Uterus (tissue), 3 donors: ENCODE measurements at regions not wholly inside any gene's neighbourhood (a gene's known extent, or its start where the extent isn't known, plus 50 kb on each side); places are given as distances from the start of the nearest gene placed in this dataset.
"Not testable (repeated sequence)": the region's sequence is repeated elsewhere in the genome, so short reads cannot be mapped to it uniquely, and the experiment has no call there.

Experiments used
- DNase-seq, 2 donors: peaks; one replicate each; pipeline ENCODE4 v3.0.0-alpha.2; 2019 to 2020
- H3K27ac ChIP-seq, 2 donors: fragments of 200-600 bp; sonication (generic); 1 replicate in 1 of 2; 2 replicates in 1 of 2; pipeline ENCODE4 v1.5.1; 2016 to 2018
- H3K27me3 ChIP-seq, 2 donors: fragments of 200-600 bp; sonication (generic); one replicate each; pipeline ENCODE4 v1.5.1; 2018 to 2019; ENCODE audit warnings: control low read depth in 1 of 2
- H3K36me3 ChIP-seq, 2 donors: fragments of 200-600 bp; sonication (generic); one replicate each; pipeline ENCODE4 v1.5.1; 2019; ENCODE audit warnings: control low read depth in 1 of 2
- H3K4me1 ChIP-seq, 2 donors: fragments of 200-600 bp; sonication (generic); one replicate each; pipeline ENCODE4 v1.5.1; 2018 to 2019; ENCODE audit warnings: control low read depth in 1 of 2
- H3K4me3 ChIP-seq, 2 donors: fragments of 200-600 bp; sonication (generic); 1 replicate in 1 of 2; 2 replicates in 1 of 2; pipeline ENCODE4 v1.5.1; 2018 to 2019; ENCODE audit warnings: mild to moderate bottlenecking in 1 of 2
- H3K9me3 ChIP-seq, 2 donors: fragments of 200-600 bp; sonication (generic); one replicate each; pipeline ENCODE4 v1.5.1; 2019; ENCODE audit warnings: control low read depth in 1 of 2
- POLR2A ChIP-seq, 2 donors: fragments of 450-650 bp; IDR thresholded peaks; one replicate each; pipeline ENCODE4 v1.6.1; 2016; ENCODE audit warnings: antibody characterized with exemption in 2 of 2, mild to moderate bottlenecking in 1 of 2, moderate library complexity in 1 of 2
- intact Hi-C: fragments of 100-400 bp; cut with DNase I; formaldehyde crosslinking; loops from one replicate; pipeline ENCODE4 v1.15.1; 2023; ENCODE audit warnings: low total_unique reads
- TF ChIP-seq, protein P1 (sequence below), 4 experiments: fragments of 200-600 bp in 2 of 4; fragments of 450-650 bp in 2 of 4; sonication (generic) in 2 of 4; IDR thresholded peaks; one replicate each; pipeline ENCODE4 v1.5.1; 2016 to 2019; ENCODE audit warnings: antibody characterized with exemption in 4 of 4, mild to moderate bottlenecking in 2 of 4, moderate library complexity in 1 of 4
- donor health status: DM: yes; HTN: yes; CAD: no.

DNA sequence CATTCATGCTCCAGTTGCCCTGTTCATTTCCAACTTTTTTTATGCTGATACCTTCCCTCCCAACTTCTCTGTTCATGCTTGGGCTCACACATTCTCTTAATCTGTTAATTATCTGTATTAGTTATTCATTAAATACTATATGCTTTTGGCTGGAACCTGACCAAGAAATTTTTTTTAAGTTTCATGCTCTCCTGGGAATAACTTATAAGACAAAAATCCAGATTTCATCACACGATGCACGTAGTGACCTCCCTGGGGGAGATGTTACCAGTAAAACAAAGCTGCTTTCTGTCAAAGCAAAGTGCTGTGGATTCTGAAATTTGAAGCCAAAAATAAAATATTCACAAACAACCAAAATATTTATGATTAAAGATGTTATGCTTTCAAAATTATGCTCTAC, 215.0 kb upstream of the USP15 start:
- intact Hi-C loops: no loop called here
- Histone ChIP-seq H3K4me1 (no peaks in the 10 kb centered on the region), H3K27ac (no peak overlapping the region), H3K9me3 (no peaks in the 10 kb centered on the region), H3K4me3 (no peak overlapping the region), H3K36me3 (no peaks in the 10 kb centered on the region), H3K27me3 (no peaks in the 10 kb centered on the region)
- TF ChIP-seq, protein P1, sequence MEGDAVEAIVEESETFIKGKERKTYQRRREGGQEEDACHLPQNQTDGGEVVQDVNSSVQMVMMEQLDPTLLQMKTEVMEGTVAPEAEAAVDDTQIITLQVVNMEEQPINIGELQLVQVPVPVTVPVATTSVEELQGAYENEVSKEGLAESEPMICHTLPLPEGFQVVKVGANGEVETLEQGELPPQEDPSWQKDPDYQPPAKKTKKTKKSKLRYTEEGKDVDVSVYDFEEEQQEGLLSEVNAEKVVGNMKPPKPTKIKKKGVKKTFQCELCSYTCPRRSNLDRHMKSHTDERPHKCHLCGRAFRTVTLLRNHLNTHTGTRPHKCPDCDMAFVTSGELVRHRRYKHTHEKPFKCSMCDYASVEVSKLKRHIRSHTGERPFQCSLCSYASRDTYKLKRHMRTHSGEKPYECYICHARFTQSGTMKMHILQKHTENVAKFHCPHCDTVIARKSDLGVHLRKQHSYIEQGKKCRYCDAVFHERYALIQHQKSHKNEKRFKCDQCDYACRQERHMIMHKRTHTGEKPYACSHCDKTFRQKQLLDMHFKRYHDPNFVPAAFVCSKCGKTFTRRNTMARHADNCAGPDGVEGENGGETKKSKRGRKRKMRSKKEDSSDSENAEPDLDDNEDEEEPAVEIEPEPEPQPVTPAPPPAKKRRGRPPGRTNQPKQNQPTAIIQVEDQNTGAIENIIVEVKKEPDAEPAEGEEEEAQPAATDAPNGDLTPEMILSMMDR (IDR thresholded peaks at IDR 0.05): no peak
- TF ChIP-seq POLR2A (IDR thresholded peaks at IDR 0.05): no peak
- no peak for DNase-seq

DNA sequence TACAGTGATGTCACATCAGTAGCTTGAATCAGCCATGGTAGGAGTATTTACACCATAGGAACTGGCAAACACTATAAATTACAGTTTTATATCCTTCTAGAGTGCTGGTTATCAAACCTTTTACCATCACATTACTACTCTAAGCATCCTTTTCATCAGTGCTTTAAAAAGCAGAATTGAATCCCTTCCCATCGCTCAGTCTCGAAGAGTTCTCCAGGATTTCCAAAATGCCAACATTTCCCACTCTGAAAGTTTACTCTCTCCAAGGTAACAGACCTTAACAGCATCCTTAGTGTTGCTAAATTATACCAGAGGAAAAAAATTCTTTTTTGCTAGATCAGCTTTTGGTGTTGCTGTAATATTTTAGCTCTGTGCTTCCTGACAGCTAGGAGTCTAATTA, 209.4 kb upstream of the USP15 start:
- DNase-seq: no peak
- no peak overlapping the region for H3K27ac ChIP-seq
- H3K4me1 ChIP-seq: no peaks in the 10 kb centered on the region
- H3K4me3 ChIP-seq: no peak overlapping the region
- no peaks in the 10 kb centered on the region for H3K27me3 ChIP-seq
- no peaks in the 10 kb centered on the region for H3K9me3 ChIP-seq
- intact Hi-C loops: no loop called here
- TF ChIP-seq POLR2A (IDR thresholded peaks at IDR 0.05): no peak
- TF ChIP-seq, protein P1 (IDR thresholded peaks at IDR 0.05): no peak
- no peaks in the 10 kb centered on the region for H3K36me3 ChIP-seq

DNA sequence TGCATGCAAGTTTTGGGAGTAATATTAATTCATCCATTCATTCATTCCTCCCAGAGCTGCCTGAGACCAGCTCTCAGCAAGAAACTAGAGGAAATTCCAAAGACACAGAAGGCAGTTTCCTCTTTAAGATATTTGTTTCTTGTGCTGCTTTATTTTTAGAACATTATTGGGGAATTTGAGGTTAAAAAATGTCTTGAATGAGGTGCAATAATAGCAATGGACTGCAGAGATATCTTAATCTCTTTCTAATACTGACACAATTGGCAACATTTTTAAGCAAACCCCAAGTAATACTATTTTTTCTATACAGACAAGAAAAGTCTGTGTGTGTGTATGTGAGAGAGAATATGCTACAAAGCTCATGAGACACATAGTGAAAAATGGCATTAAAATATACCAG, 190.2 kb upstream of the USP15 start:
- intact Hi-C loops: no loop called here
- Histone ChIP-seq H3K9me3 (no peaks in the 10 kb centered on the region), H3K27ac (no peak overlapping the region), H3K36me3 (no peaks in the 10 kb centered on the region), H3K4me1 (no peaks in the 10 kb centered on the region), H3K4me3 (no peak overlapping the region), H3K27me3 (no peaks in the 10 kb centered on the region)
- TF ChIP-seq, protein P1 (IDR thresholded peaks at IDR 0.05): no peak
- no peak for TF ChIP-seq POLR2A (IDR thresholded peaks at IDR 0.05)
- DNase-seq: no peak

GRCh38 chr12:62073236-62073635, 187.0 kb upstream of the USP15 start:
- H3K36me3 ChIP-seq, intact Hi-C loops, H3K9me3 ChIP-seq, DNase-seq, H3K27me3 ChIP-seq, H3K27ac ChIP-seq, H3K4me1 ChIP-seq, H3K4me3 ChIP-seq: not testable (repeated sequence)

GRCh38 chr12:62075870-62076269, 184.3 kb upstream of the USP15 start:
- no peak for TF ChIP-seq POLR2A (IDR thresholded peaks at IDR 0.05)
- TF ChIP-seq, protein P1 (IDR thresholded peaks at IDR 0.05): no peak
- Histone ChIP-seq H3K4me1 (no peaks in the 10 kb centered on the region), H3K36me3 (no peaks in the 10 kb centered on the region), H3K4me3 (no peak overlapping the region), H3K9me3 (no peaks in the 10 kb centered on the region), H3K27ac (no peak overlapping the region), H3K27me3 (no peaks in the 10 kb centered on the region)
- intact Hi-C loops: no loop called here
- DNase-seq: no peak

DNA sequence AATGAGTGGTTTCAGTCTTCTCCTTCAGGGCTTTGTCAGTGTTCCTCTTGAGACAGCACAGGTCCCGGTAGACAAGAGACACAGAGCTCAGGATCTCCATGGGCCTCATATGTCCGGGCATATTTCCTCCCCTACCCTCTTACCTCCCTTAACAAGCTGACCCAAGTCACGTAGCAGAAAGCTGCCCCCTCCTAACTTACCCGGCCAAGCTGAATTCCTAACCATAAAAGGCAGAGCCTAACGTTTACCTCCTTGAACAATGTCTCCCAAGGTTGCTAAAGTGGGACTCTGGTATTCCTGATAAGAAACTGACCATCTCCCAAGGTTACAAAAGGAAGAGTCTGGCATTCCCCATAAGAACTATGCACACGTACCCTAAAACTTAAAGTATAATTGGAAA, 182.2 kb upstream of the USP15 start:
- no peak for DNase-seq
- Histone ChIP-seq H3K36me3 (no peaks in the 10 kb centered on the region), H3K27ac (no peak overlapping the region), H3K27me3 (no peaks in the 10 kb centered on the region), H3K9me3 (no peaks in the 10 kb centered on the region), H3K4me1 (no peaks in the 10 kb centered on the region), H3K4me3 (no peak overlapping the region)
- intact Hi-C loops: no loop called here
- TF ChIP-seq, protein P1 (IDR thresholded peaks at IDR 0.05): no peak
- TF ChIP-seq POLR2A (IDR thresholded peaks at IDR 0.05): no peak
